Gastroesophageal sphincter (tissue), 4 donors: ENCODE measurements at regions not wholly inside any gene's neighbourhood (a gene's known extent, or its start where the extent isn't known, plus 50 kb on each side); places are given as distances from the start of the nearest gene placed in this dataset.

ENCODE experiments used
- ATAC-seq: fragments of 150-250 bp; one replicate; pipeline ENCODE4 v1.9.1; 2016; ENCODE audit warnings: mild to moderate bottlenecking, moderate library complexity
- H3K27ac ChIP-seq, 4 donors: fragments of 200-600 bp; sonication (generic) in 3 of 4; 1 replicate in 3 of 4; 2 replicates in 1 of 4; pipeline ENCODE4 v1.5.1; 2016 to 2019
- H3K27me3 ChIP-seq: fragments of 200-600 bp; sonication (generic); one replicate; pipeline ENCODE4 v1.5.1; 2019
- H3K36me3 ChIP-seq, 2 donors: fragments of 200-600 bp; sonication (generic); one replicate each; pipeline ENCODE4 v1.5.1; 2019; ENCODE audit warnings: control low read depth in 1 of 2
- H3K4me1 ChIP-seq, 3 donors: fragments of 200-600 bp; sonication (generic); 1 replicate in 2 of 3; 2 replicates in 1 of 3; pipeline ENCODE4 v1.5.1; 2016 to 2019; ENCODE audit warnings: control low read depth in 2 of 3
- H3K4me3 ChIP-seq, 2 donors: fragments of 200-600 bp; sonication (generic); one replicate each; pipeline ENCODE4 v1.5.1; 2019; ENCODE audit warnings: mild to moderate bottlenecking in 1 of 2, moderate library complexity in 1 of 2
- H3K9me3 ChIP-seq, 3 donors: fragments of 200-600 bp; sonication (generic); one replicate each; pipeline ENCODE4 v1.5.1; 2017 to 2019; ENCODE audit warnings: control low read depth in 2 of 3
- CTCF ChIP-seq, 4 experiments: fragments of 200-600 bp in 2 of 4; fragments of 450-650 bp in 2 of 4; sonication (generic) in 1 of 4; IDR thresholded peaks; one replicate each; pipeline ENCODE4 v1.5.1; 2017 to 2019; ENCODE audit warnings: antibody characterized with exemption in 4 of 4, mild to moderate bottlenecking in 2 of 4, moderate library complexity in 2 of 4
- EP300 ChIP-seq: sonication (generic); formaldehyde crosslinking; IDR thresholded peaks from one replicate; pipeline ENCODE4 v1.6.1; 2017; ENCODE audit warnings: antibody characterized with exemption, mild to moderate bottlenecking
- POLR2A ChIP-seq, 2 donors: fragments of 450-650 bp; IDR thresholded peaks; one replicate each; pipeline ENCODE4 v1.6.1; 2017; ENCODE audit warnings: antibody characterized with exemption in 2 of 2, mild to moderate bottlenecking in 2 of 2, moderate library complexity in 1 of 2
- POLR2AphosphoS5 ChIP-seq: sonication (generic); formaldehyde crosslinking; IDR thresholded peaks from one replicate; pipeline ENCODE4 v1.6.1; 2017; ENCODE audit warnings: antibody characterized with exemption
- WGBS, 2 donors: methylation state at CpG; one replicate each; pipeline ENCODE4 v1.1.5; 2018; ENCODE audit warnings: low coverage in 1 of 2; 5-methylcytosine and 5-hydroxymethylcytosine counted together

GRCh38 chr3:188001926-188002325, 152.0 kb upstream of the LPP start:
- TF ChIP-seq POLR2A (IDR thresholded peaks at IDR 0.05) (no peak), CTCF (IDR thresholded peaks at IDR 0.05) (no peak), EP300 (no peak), POLR2AphosphoS5 (no peak)
- ATAC-seq, result no peak
- no peak overlapping the region for H3K27ac ChIP-seq
- H3K4me1 ChIP-seq, result peaks cover 0 to 3% (median 0%) of the 10 kb centered on the region in 3 donors
- no peaks in the 10 kb centered on the region for H3K9me3 ChIP-seq
- no peaks in the 10 kb centered on the region for H3K36me3 ChIP-seq
- H3K27me3 ChIP-seq, result no peaks in the 10 kb centered on the region
- H3K4me3 ChIP-seq, result no peak overlapping the region

GRCh38 chr3:188002626-188003138, 151.3 kb upstream of the LPP start:
- Histone ChIP-seq H3K27ac (no peak overlapping the region), H3K4me3 (no peak overlapping the region), H3K27me3 (no peaks in the 10 kb centered on the region), H3K9me3 (no peaks in the 10 kb centered on the region), H3K4me1 (peaks cover 0 to 3% (median 0%) of the 10 kb centered on the region in 3 donors), H3K36me3 (no peaks in the 10 kb centered on the region)
- WGBS, 2 donors, result 94 to 100% methylated on average over 1 of the region's 1 CpG
- ATAC-seq, result no peak
- TF ChIP-seq CTCF (IDR thresholded peaks at IDR 0.05), result no peak
- TF ChIP-seq POLR2A (IDR thresholded peaks at IDR 0.05), result no peak
- TF ChIP-seq EP300, result no peak
- TF ChIP-seq POLR2AphosphoS5, result no peak

- H3K27me3 ChIP-seq, result no peaks in the 10 kb centered on the region
- no peaks in the 10 kb centered on the region for H3K36me3 ChIP-seq
- no peak overlapping the region for H3K4me3 ChIP-seq
- peaks cover 0 to 3% (median 0%) of the 10 kb centered on the region in 3 donors for H3K4me1 ChIP-seq
- 81 to 86% methylated on average over 8 to 9 of the region's 9 CpGs for WGBS, 2 donors
- H3K9me3 ChIP-seq, result no peaks in the 10 kb centered on the region
- no peak overlapping the region for H3K27ac ChIP-seq
- no peak for ATAC-seq
- TF ChIP-seq POLR2A (IDR thresholded peaks at IDR 0.05), result no peak
- TF ChIP-seq POLR2AphosphoS5, result no peak
- TF ChIP-seq CTCF (IDR thresholded peaks at IDR 0.05), result no peak
- TF ChIP-seq EP300, result no peak
Observed at GRCh38 chr3:188003188-188004171, 150.5 kb upstream of the LPP start.

- TF ChIP-seq EP300, result no peak
- TF ChIP-seq CTCF (IDR thresholded peaks at IDR 0.05), result no peak
- TF ChIP-seq POLR2AphosphoS5, result no peak
- TF ChIP-seq POLR2A (IDR thresholded peaks at IDR 0.05), result no peak
Observed at GRCh38 chr3:188006726-188007393, 147.1 kb upstream of the LPP start.

More at GRCh38 chr3:188006726-188007393, 147.1 kb upstream of the LPP start:
- 77 to 90% methylated on average over 10 to 15 of the region's 17 CpGs for WGBS, 2 donors
- H3K9me3 ChIP-seq, result peaks cover 0 to 7% (median 0%) of the 10 kb centered on the region in 3 donors
- no peaks in the 10 kb centered on the region for H3K27me3 ChIP-seq
- H3K4me1 ChIP-seq, result no peaks in the 10 kb centered on the region
- H3K36me3 ChIP-seq, result no peaks in the 10 kb centered on the region
- no peak overlapping the region for H3K4me3 ChIP-seq
- no peak overlapping the region for H3K27ac ChIP-seq
- no peak for ATAC-seq
